CD4-positive, alpha-beta memory T cell (primary cell): ENCODE measurements at regions not wholly inside any gene's neighbourhood (a gene's known extent, or its start where the extent isn't known, plus 50 kb on each side); places are given as distances from the start of the nearest gene placed in this dataset.

ENCODE experiments used
- CTCF ChIA-PET: fragments of 350-600 bp; sonication (Branson Sonifier 250); formaldehyde crosslinking; loops from one replicate; lab custom pipeline; 2021; ENCODE audit warnings: inconsistent platforms; ENCODE audit not compliant: partially characterized antibody; lab: Charles Lee
- POLR2A ChIA-PET: fragments of 350-600 bp; sonication (Branson Sonifier 250); formaldehyde crosslinking; loops from one replicate; lab custom pipeline; 2021; ENCODE audit not compliant: partially characterized antibody; lab: Charles Lee
- DNase-seq, 5 donors: peaks; one replicate each; pipeline versions ENCODE4 v3.0.0 to v3.0.0-alpha.2; 2020 to 2022; ENCODE audit warnings: mixed read lengths in 1 of 5
- H3K27ac ChIP-seq: one replicate; pipeline ENCODE4 v1.7.0; 2013; ENCODE audit warnings: low read depth, low read length
- H3K27me3 ChIP-seq: 2 replicates; pipeline ENCODE4 v1.7.0; 2013; ENCODE audit warnings: mild to moderate bottlenecking, low read length, moderate library complexity; ENCODE audit not compliant: insufficient read depth
- H3K36me3 ChIP-seq: 2 replicates; pipeline ENCODE4 v1.7.0; 2013; ENCODE audit warnings: mild to moderate bottlenecking, low read length, moderate library complexity; ENCODE audit not compliant: insufficient read depth
- H3K4me1 ChIP-seq: 2 replicates; pipeline ENCODE4 v1.7.0; 2013; ENCODE audit warnings: mild to moderate bottlenecking, low read length, moderate library complexity; ENCODE audit not compliant: insufficient read depth
- H3K4me3 ChIP-seq, 2 donors: one replicate each; pipeline ENCODE4 v1.7.0; 2013; ENCODE audit warnings: low read length in 2 of 2, mild to moderate bottlenecking in 1 of 2
- H3K9me3 ChIP-seq, 2 donors: one replicate each; pipeline ENCODE4 v1.7.0; 2013; ENCODE audit warnings: low read length in 2 of 2, control low read depth in 1 of 2; ENCODE audit not compliant: control insufficient read depth in 1 of 2
- H3K27ac Mint-ChIP-seq, 7 donors: one replicate each; pipeline ENCODE4 v1.8.0; 2020 to 2021; ENCODE audit warnings: mixed read lengths in 7 of 7, mild to moderate bottlenecking in 6 of 7, inconsistent platforms in 3 of 7, moderate library complexity in 3 of 7
- H3K27me3 Mint-ChIP-seq, 2 donors: one replicate each; pipeline ENCODE4 v1.8.0; 2020 to 2021; ENCODE audit warnings: mixed read lengths in 2 of 2
- H3K36me3 Mint-ChIP-seq, 2 donors: one replicate each; pipeline ENCODE4 v1.8.0; 2020 to 2021; ENCODE audit warnings: mixed read lengths in 2 of 2, inconsistent platforms in 1 of 2, mild to moderate bottlenecking in 1 of 2
- H3K4me1 Mint-ChIP-seq, 4 donors: one replicate each; pipeline ENCODE4 v1.8.0; 2020 to 2021; ENCODE audit warnings: mixed read lengths in 4 of 4, mild to moderate bottlenecking in 1 of 4
- H3K4me3 Mint-ChIP-seq, 8 donors: one replicate each; pipeline ENCODE4 v1.8.0; 2020 to 2021; ENCODE audit warnings: mixed read lengths in 8 of 8, mild to moderate bottlenecking in 7 of 8, moderate library complexity in 6 of 8, inconsistent platforms in 3 of 8
- H3K9me3 Mint-ChIP-seq, 8 donors: one replicate each; pipeline ENCODE4 v1.8.0; 2020 to 2021; ENCODE audit warnings: mixed read lengths in 8 of 8, mild to moderate bottlenecking in 5 of 8, inconsistent platforms in 3 of 8, moderate library complexity in 1 of 8
- intact Hi-C: fragments of 100-400 bp; cut with micrococcal nuclease; formaldehyde crosslinking; loops from one replicate; pipeline ENCODE4 v1.15.1; 2023

DNA sequence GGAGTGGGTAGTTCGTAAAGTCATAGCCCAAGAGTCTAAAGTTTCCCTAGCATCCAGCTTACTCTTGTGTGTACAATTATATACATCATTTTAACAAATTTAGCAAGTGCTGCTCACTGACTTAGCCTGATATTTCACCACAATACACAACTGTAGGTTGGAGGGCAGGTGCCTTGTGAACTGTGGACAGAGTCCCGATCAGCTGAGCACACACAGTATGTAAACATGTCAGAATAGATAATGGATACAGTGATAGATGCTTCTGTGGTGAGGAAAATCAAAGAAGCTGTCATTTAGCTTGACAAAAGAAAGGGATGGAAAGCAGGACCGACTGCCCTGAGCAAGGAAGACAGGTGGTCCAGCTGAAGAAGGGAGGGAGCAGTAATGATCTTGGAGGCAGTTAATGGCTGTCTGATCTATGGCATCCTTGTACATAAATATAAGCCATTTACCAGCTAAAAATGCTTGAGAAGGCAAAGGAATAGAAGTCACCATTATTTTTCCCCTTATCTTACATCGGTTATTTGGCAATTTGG is 372.8 kb upstream of the UBE2E3 start:
- H3K4me3 Mint-ChIP-seq: no peak overlapping the region
- no peaks in the 10 kb centered on the region for H3K36me3 ChIP-seq
- no peaks in the 10 kb centered on the region for H3K4me1 ChIP-seq
- intact Hi-C loops: no loop called here
- no peaks in the 10 kb centered on the region for H3K27me3 ChIP-seq
- no peaks in the 10 kb centered on the region for H3K9me3 ChIP-seq
- H3K4me3 ChIP-seq: no peak overlapping the region
- H3K27ac ChIP-seq: no peak overlapping the region
- CTCF ChIA-PET: interaction anchor here (1.4 kb wide), 1 partner anchor 23 kb away, joined by 4 read pairs; no protein-coding TSS in a partner anchor
- no peaks in the 10 kb centered on the region for H3K36me3 Mint-ChIP-seq
- no peak overlapping the region for H3K27ac Mint-ChIP-seq
- POLR2A ChIA-PET: no interaction called here
- H3K27me3 Mint-ChIP-seq: no peaks in the 10 kb centered on the region
- no peak for DNase-seq
- no peaks in the 10 kb centered on the region for H3K9me3 Mint-ChIP-seq
- peaks cover 0 to 1% (median 0%) of the 10 kb centered on the region in 4 donors for H3K4me1 Mint-ChIP-seq

DNA sequence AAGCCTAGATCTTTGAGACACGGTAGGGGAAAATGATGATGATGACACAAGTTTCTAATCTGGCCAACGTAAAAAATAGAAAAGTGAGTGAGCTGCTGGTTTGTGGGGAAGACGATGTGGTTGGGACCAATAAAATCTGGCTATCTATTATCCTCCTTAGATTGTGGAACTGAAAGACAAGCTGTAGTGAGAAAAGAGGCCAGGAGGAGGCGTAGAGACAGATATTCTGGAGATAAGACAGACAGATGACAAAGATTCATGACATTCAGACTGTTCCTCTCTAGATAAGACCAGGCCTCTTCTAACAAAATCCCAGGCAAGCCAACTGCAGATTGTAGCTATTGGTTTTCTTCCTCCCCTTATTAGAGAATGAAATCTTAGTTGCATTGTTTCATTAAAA is 376.3 kb upstream of the UBE2E3 start:
- H3K27me3 Mint-ChIP-seq: no peaks in the 10 kb centered on the region
- H3K4me3 ChIP-seq: no peak overlapping the region
- no peaks in the 10 kb centered on the region for H3K9me3 ChIP-seq
- POLR2A ChIA-PET: no interaction called here
- H3K36me3 Mint-ChIP-seq: no peaks in the 10 kb centered on the region
- H3K4me1 Mint-ChIP-seq: no peaks in the 10 kb centered on the region
- no peak overlapping the region for H3K27ac ChIP-seq
- no peak overlapping the region for H3K4me3 Mint-ChIP-seq
- H3K4me1 ChIP-seq: no peaks in the 10 kb centered on the region
- CTCF ChIA-PET: no interaction called here
- no peak overlapping the region for H3K27ac Mint-ChIP-seq
- H3K27me3 ChIP-seq: no peaks in the 10 kb centered on the region
- no peaks in the 10 kb centered on the region for H3K36me3 ChIP-seq
- intact Hi-C loops: no loop called here
- peak in 2 of 5 donors; percentile 4 to 17 for DNase-seq
- H3K9me3 Mint-ChIP-seq: peaks cover 0 to 4% (median 0%) of the 10 kb centered on the region in 8 donors

DNA sequence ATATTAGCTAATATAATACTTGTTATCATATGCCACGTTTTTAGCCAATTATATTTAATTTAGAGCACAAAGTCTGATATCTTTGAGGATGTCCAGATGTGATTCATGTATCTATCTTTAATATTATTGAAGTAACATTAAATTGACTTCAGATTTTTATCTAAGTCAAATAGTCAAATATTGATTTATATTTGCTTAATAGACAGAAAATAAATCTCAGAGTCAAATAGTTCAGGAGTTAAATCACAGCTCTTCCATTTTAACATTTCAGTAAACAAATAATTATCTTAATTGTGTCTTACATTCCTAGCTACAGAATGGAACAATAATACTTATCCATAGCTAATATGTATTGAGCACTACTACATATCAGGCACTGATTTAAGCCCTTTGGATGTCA is 379.4 kb upstream of the UBE2E3 start:
- H3K27ac Mint-ChIP-seq: no peak overlapping the region

DNA sequence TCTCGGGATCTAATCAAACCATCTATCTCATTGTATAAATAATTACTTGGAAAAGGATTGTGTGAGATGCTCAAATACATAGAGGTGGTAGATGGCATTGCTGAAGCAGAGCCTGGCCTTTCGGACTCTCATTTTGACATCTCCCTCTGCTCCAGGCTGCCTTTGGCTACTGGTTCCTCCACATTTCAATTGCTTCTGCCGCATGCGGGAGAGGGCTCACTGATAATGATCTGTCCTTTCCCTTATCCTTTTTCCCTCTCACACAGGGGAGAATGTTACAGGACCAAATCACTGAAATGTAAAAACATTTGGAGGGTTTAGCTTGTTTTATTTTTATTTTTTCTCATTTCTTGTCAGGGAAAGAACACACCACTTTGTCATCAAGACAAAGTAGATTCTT is 380.6 kb upstream of the UBE2E3 start:
- POLR2A ChIA-PET: no interaction called here
- intact Hi-C loops: no loop called here

More for the DNA sequence above, 379.4 kb upstream of the UBE2E3 start:
- no peak for DNase-seq
- no peaks in the 10 kb centered on the region for H3K27me3 Mint-ChIP-seq
- intact Hi-C loops: no loop called here
- no peaks in the 10 kb centered on the region for H3K36me3 Mint-ChIP-seq
- H3K9me3 Mint-ChIP-seq: peaks cover 0 to 4% (median 0%) of the 10 kb centered on the region in 8 donors
- ChIA-PET POLR2A (no interaction called here), CTCF (no interaction called here)
- Histone ChIP-seq H3K4me3 (no peak overlapping the region), H3K9me3 (no peaks in the 10 kb centered on the region), H3K4me1 (no peaks in the 10 kb centered on the region), H3K36me3 (no peaks in the 10 kb centered on the region), H3K27me3 (no peaks in the 10 kb centered on the region), H3K27ac (no peak overlapping the region)
- H3K4me1 Mint-ChIP-seq: no peaks in the 10 kb centered on the region
- H3K4me3 Mint-ChIP-seq: no peak overlapping the region

DNA sequence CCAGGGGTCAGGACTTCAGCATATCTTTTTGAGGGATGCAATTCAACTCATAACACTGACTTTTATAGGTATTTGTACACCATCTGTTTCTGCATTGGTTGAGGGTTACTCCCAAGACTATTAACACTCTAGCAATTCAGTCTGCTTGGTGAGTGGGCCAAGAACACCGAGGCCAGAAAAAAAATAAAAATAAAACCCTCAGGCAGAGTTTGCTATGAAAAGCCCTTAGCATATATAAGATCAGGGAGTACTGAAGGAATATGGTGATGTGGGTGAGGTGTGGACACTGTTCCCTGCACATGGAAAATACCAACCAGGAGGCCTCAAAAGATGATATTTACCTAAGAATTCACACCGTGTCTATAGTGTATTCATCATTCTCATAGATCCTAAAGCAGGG is 383.2 kb upstream of the UBE2E3 start:
- Mint-ChIP-seq H3K27me3 (peaks cover 0 to 1% of the 10 kb centered on the region in 2 donors), H3K4me1 (peaks cover 0 to under 1% (median under 1%) of the 10 kb centered on the region in 4 donors), H3K27ac (no peak overlapping the region), H3K36me3 (no peaks in the 10 kb centered on the region), H3K9me3 (peaks cover 0 to 8% (median 3%) of the 10 kb centered on the region in 8 donors), H3K4me3 (no peak overlapping the region)
- intact Hi-C loops: no loop called here
- no peak for DNase-seq
- Histone ChIP-seq H3K36me3 (no peaks in the 10 kb centered on the region), H3K27ac (no peak overlapping the region), H3K4me3 (no peak overlapping the region), H3K4me1 (no peaks in the 10 kb centered on the region), H3K9me3 (no peaks in the 10 kb centered on the region), H3K27me3 (no peaks in the 10 kb centered on the region)
- ChIA-PET POLR2A (no interaction called here), CTCF (no interaction called here)

More for the DNA sequence above, 380.6 kb upstream of the UBE2E3 start:
- no peak overlapping the region for H3K27ac ChIP-seq
- H3K27me3 ChIP-seq: no peaks in the 10 kb centered on the region
- no peaks in the 10 kb centered on the region for H3K9me3 ChIP-seq
- Mint-ChIP-seq H3K27me3 (peaks cover 0 to 1% of the 10 kb centered on the region in 2 donors), H3K9me3 (peaks cover 0 to 5% (median 3%) of the 10 kb centered on the region in 8 donors), H3K4me3 (no peak overlapping the region), H3K36me3 (no peaks in the 10 kb centered on the region), H3K4me1 (no peaks in the 10 kb centered on the region), H3K27ac (no peak overlapping the region)
- no peak for DNase-seq
- H3K4me3 ChIP-seq: no peak overlapping the region
- no peaks in the 10 kb centered on the region for H3K4me1 ChIP-seq
- CTCF ChIA-PET: no interaction called here
- no peaks in the 10 kb centered on the region for H3K36me3 ChIP-seq

DNA sequence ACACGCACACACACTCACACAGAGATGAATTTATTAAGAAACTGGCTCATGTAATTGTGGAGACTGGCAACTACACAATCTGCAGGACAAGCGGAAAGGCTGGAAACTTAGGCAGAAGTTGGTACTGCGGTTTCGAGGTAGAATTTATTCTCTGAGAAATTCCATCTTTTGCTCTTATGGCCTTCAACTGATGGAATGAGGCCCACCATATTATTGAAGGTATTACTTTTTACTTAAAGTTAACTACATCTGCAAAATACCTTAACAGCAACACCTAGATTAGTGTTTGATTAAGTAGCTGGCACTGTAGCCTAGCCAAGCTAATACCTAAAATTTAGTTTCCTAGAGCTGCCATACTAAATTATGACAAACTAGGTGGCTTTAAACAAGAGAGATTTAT is 384.0 kb upstream of the UBE2E3 start:
- intact Hi-C loops: no loop called here
- POLR2A ChIA-PET: no interaction called here

DNA sequence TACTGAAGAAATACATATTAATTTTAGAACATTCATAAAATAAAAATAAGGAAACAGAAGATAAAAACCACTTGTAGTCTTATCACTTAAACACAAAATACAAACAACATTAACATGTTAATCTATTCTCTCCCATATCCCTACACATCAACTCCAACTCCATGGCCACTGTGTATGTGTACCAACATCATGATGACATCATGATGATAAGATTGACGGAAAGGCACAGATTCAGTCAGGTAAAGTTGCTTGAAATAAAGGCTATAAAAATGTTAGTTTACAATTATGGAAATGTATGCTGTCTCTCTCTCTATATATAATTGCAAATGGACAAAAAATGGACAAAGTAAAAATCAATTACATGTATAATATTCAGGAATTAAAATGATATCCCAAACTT is 388.5 kb upstream of the UBE2E3 start:
- Mint-ChIP-seq H3K36me3 (peaks cover 1 to 11% of the 10 kb centered on the region in 2 donors), H3K4me1 (peaks cover 12 to 26% (median 13%) of the 10 kb centered on the region in 4 donors), H3K27ac (no peak overlapping the region), H3K9me3 (peaks cover 0 to 54% (median 34%) of the 10 kb centered on the region in 8 donors), H3K27me3 (peaks cover 0 to 3% of the 10 kb centered on the region in 2 donors), H3K4me3 (peak overlapping the region in 3 of 8 donors; percentile 21 to 51 (median 40))
- Histone ChIP-seq H3K4me3 (no peak overlapping the region), H3K4me1 (peaks cover 6% of the 10 kb centered on the region), H3K36me3 (no peaks in the 10 kb centered on the region), H3K27me3 (no peaks in the 10 kb centered on the region), H3K27ac (no peak overlapping the region), H3K9me3 (no peaks in the 10 kb centered on the region)
- DNase-seq: no peak
- ChIA-PET POLR2A (no interaction called here), CTCF (no interaction called here)
- intact Hi-C loops: no loop called here

More for the DNA sequence above, 384.0 kb upstream of the UBE2E3 start:
- Histone ChIP-seq H3K4me1 (peaks cover under 1% of the 10 kb centered on the region), H3K4me3 (no peak overlapping the region), H3K9me3 (no peaks in the 10 kb centered on the region), H3K27ac (no peak overlapping the region), H3K36me3 (no peaks in the 10 kb centered on the region), H3K27me3 (no peaks in the 10 kb centered on the region)
- no peak overlapping the region for H3K27ac Mint-ChIP-seq
- H3K27me3 Mint-ChIP-seq: peaks cover 0 to 1% of the 10 kb centered on the region in 2 donors
- DNase-seq: no peak
- CTCF ChIA-PET: no interaction called here
- H3K36me3 Mint-ChIP-seq: no peaks in the 10 kb centered on the region
- peaks cover 2 to 6% (median 3%) of the 10 kb centered on the region in 4 donors for H3K4me1 Mint-ChIP-seq
- H3K9me3 Mint-ChIP-seq: peaks cover 0 to 12% (median 5%) of the 10 kb centered on the region in 8 donors
- no peak overlapping the region for H3K4me3 Mint-ChIP-seq
